NAMALWA (cell line): ENCODE measurements at regions not wholly inside any gene's neighbourhood (a gene's known extent, or its start where the extent isn't known, plus 50 kb on each side); places are given as distances from the start of the nearest gene placed in this dataset.
"Not testable (repeated sequence)": the region's sequence is repeated elsewhere in the genome, so short reads cannot be mapped to it uniquely, and the experiment has no call there.

Experiments used
- DNase-seq: peaks from one replicate; pipeline ENCODE4 v3.0.0-alpha.2; 2015; ENCODE audit warnings: low spot score

DNA sequence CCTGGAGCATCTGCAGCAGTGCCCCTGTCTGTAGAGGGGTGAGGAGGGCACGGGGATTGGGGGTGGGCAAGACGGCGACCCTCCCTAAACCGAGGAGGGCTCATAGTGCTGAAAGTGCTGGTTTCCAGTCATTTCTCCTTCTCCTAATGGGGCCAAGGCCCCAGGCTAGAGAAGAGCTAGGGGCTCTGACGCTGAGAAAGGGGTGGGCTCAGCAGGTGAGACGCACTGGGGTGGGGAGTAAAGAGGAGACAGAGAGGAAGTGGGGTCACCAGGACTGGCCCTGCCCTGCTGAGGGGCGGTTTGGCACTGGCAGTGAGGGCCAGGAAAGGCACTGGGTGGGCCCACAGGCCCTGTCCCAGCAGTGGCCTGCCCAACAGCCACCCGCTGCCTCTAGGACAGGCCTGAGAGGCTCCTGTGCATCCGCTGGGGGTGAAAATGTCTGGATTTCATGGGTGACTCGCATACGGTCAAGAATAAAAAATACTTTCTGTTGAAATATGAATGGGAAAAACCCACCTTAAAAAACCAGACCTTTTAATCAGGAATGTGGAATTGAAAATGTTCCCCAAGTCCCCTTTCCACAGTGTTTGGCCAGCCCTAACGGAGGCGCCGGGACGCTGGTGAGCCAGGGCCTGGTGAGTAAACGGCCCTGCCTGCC, 122.4 kb upstream of the SMURF2 start:
- DNase-seq: no peak

DNA sequence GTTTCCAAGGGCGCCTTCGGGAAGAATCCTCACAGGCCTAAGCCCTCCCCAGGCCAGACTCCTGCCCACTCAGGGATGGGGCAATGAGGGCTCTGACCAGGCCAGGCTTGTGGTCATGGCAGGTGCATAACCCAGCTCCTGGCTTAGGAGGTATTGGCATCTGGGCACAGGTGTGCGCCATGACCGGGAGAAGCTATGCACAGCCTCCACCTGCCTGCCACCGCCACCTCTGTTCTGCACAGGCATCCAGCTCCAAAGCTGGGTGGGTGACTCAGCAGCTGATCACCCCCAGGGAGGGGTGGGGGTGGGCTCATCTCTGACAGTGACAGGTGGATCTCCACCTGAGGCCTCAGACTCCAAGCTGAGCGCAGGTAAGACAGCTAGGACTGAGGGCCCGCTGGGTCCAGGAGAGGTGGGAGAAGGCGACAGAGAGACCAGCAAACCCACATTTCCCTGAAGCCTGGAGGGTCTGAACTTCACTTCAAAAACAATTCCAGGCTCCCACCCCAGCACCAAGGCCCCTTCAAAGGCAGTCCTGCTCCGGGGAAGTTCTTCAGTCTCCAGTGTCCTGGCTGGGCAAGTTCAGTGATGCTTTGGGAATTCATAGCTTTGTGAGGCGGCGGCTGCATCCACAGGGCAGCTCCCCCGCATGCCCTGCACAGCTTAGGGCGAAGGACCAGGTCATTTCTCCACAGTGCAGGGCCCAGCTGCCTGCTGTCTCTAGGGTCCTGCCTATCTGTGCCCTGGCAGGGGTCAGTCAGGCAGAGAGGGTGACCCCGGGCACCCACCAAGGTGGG, 121.6 kb upstream of the SMURF2 start:
- no peak for DNase-seq

DNA sequence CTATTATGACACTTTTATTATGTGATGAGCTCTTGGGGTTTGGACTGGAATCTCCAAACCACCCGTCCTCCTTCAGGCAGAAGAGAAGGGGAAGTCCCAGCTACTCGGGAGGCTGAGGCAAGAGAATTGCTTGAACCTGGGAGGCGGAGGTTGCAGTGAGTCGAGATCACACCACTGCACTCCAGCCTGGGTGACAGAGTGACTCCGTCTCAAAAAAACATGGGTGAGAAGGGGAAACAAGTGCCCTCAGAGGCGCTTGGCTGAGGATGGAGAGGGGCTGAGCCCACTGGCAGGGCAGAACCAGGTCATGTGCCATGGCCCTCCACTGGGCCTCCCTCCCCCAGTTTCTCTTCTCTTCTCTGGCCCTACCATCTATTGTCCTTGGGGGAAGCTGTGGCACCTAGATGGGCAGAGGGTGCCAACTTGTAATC, 120.9 kb upstream of the SMURF2 start:
- no peak for DNase-seq

DNA sequence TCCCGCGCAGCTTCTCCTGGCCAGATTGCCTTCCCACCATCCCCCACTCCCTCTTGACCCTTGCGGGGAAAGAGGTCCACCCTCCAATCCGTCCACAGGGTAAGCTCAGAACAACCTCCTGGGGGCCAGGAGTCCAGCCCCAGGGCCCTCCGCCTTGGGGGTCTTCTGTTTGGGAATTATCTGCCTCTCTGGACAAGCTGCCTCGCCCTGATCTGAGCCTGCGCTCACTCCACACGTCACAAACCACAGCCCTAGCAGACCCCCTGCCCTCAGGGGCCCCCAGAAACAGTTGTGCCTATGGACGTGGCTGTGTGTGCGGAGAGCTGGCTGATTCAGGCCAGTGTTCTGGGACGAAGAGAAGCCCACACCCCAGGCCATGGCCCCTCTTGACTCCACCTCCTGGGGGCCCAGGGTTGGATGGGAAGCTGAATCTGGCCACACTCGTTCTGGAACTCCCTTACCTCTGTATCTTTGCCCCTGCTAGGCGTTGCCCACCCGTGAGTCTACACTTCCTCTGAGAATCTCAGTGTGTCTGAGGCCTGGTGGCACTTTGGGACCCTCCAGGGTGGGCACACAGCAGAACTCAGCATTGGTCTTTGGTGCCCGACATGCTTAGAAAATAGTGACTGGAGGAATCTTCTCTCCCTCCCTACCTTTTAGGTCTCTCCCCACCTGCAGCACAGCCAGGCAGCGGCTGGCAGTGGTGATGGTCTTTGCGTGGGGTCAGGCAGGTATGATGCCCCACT, 119.9 kb upstream of the SMURF2 start:
- no peak for DNase-seq

DNA sequence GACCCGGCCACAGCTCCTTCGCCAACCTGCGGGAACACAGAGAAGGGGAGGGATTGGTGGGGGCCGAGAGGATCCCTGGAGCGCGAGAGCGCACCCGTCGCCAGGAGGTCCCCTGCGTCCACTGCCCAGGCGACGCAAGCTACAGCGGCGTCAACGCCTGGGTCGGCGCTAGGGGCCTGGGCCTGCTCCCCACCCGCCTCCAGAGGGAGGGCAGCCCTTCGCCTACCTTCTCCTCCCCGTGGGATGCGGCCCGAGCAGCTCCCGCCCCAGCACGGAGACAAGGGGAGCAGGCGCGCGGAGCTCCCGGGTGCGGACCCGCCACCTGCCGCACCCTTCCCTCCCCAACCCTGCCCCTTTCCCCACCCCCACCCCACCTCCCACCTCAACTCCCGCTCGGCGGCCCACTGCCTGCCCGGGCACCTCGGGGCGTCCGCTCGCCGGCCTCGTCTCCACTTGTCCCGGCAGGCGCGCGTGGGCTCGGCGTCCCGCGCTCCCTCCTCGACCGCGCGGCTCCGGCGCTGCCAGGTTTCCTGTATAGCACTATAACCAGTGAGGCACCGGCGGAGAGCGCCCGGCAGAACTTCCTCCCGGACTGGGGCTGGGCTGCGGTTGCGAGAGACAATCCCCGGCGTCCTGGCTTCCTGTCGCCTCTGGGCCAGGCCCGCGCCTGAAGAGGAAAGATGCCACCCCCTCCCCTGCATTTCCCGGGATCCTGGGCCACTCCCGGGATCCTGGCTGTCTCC, 119.1 kb upstream of the SMURF2 start:
- no peak for DNase-seq

DNA sequence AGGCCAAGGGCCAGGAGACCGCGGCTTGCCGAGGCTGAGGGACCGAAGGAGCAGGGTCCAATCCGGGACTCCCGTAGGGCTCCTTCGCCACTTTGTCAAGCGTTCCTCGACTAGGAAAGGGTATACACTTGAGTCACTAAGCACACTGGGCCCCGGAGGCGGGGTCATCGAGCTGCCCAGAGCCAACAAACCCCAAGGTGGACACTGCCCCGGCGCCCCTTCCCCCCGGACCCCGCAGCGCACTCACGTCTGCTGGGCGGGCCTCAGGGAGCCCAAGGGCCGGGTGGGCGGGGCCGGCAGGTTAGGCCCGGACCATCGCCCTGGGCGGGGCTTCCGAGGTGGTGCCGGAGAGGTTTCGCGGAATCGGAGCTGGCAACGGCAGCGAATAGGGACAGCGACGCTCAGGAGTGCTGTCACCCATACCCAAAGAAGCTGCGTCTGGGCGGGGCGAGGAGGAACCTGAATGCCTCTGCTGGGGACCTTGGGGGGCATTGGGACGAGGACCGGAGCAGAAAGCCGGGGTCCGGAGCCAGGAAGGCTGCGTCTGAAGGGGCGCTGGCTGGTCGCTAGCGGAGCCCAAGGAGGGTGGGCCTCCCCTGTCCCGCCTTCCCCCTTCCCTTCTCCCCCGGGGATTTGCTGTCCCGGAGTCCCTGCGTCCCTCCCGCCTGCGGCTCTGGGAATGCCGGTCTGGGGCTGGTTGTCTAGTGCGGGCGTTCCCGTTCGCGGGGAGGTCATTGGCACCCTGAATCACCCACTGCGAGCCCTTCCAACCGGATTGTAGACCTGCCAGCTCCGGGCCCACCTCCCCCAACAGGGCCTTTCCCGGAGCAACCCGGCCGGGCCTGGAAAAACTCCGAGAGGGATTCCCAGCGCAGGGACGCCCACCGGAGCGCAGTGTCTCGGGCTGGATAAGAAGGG, 118.2 kb upstream of the SMURF2 start:
- no peak for DNase-seq

DNA sequence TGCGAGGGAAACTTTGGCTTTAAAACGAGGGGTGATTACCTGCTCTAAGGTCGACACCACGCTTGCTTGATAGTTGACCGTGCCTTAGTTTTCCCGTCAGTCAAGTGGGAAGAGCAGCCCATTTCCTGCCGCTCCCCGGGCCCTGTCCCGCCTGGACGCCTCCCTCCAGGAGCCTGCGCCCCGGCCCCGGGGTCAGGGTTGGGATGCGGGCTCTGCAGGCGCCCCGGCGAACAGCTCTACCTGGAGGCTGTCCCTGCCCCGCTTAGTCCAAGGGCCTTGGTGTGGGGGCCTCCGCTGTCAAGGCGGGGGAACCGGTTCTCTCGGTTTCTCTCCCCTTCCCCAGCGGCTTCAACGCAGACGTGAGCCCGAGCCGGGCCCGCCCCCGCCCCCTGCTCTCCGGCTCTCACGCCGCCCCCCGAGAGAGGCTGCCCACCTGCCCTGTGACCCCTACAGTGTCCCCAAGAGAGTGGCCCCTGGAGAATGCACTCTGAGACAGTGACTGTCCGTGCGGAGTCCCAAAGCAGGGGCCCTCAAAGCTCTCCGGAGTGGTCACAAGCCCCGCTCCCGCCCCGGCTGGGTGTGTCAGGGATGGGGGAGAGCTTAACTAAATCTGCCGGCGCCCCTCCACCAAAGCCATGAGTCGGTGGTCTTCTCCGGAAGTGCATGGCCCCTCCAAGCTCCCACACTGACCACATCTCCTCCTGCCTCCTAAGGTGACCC, 117.4 kb upstream of the SMURF2 start:
- no peak for DNase-seq

DNA sequence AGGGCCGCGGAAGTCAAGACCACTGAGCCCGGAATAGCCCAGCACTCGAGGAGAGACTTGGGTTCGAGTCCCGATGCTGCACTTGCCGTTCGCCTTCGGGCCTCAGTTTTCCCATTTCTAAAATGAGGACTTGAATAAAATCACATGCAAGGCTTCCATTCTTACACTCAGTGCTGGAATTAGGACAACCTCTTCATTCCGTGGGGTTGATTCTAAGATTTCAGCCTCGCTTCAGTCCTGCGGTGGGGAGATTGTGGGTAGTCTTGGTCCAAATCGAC, 116.9 kb upstream of the SMURF2 start:
- DNase-seq: not testable (repeated sequence)

DNA sequence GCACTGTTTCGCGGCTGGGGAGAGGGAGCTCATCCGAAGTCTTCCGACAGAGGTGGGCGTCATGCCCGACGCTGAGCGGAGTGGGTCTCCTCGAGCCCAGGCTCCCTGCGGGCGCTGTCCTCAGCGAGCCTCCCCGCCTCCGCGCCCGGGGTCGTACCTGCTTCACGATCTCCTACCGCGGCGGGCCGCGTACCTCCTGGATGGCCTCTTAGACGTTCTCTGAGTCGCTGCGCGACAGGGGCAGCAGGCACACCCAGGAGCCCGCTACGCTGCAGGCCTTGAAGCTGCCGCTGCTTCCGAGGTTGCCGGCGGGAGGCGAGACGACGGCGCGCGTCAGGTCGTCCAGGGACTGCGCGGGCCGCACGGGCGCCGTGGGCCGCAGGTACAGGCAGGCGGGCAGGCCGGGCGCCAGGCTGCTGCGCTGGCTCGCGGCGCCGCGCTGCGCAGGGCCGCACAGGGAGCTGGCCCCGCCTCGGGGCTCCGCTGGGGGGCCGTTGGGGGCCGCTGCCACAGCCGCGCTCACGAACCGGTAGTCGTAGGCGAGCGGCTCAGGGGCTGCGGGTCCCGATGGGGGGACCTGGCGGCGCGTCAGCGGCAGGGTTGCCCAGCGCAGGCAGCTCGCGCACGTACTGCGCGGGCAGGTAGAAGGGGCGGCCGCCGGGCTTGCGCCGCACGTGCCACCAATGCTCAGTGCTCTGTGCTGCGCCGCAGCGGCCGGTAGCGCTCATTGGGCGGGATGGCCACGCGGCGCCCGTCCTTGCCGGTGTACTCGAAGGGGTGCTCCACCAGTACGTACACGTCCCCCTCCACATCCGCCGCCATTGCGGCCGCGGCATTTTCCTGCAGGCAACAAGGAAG, 116.4 kb upstream of the SMURF2 start:
- no peak for DNase-seq

DNA sequence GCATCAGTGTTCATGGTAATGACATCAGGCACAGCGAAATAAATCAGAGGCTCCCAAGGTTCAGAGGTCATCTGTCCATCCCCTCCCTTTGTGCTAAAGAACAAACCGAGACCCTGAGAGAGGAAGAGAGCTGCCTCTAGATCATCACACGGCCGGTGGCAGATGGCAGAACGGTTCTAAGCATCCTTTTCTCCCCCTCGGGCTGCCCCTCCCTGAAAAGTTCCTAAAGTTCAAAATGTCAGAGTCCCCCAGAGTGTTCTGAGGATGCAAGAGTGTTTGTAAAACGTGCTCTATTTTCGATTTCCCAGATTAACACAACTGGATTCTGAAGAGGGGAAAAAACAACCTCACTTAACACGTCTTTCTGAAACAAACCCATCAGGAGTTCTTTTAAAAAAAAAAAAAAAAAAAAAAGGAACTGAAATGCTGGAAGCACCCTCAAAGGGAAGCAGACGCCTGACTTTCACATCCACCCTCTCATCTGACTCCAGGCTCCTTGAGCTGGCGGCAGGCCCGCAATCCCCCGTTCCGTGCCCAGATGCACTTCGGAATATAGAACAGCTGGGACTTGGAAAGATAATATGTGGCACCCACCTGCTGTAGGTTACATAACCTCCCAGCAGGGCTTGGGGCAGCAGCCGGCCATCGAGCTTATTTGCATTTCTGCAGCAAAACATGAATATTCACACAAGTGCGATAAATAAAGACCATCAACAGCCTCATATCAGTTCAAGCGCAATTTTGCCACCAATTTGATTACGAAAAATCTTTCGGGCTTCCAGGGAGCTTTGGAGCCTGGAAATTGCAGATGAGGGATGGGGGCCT, 115.5 kb upstream of the SMURF2 start:
- peak; percentile 73 for DNase-seq

DNA sequence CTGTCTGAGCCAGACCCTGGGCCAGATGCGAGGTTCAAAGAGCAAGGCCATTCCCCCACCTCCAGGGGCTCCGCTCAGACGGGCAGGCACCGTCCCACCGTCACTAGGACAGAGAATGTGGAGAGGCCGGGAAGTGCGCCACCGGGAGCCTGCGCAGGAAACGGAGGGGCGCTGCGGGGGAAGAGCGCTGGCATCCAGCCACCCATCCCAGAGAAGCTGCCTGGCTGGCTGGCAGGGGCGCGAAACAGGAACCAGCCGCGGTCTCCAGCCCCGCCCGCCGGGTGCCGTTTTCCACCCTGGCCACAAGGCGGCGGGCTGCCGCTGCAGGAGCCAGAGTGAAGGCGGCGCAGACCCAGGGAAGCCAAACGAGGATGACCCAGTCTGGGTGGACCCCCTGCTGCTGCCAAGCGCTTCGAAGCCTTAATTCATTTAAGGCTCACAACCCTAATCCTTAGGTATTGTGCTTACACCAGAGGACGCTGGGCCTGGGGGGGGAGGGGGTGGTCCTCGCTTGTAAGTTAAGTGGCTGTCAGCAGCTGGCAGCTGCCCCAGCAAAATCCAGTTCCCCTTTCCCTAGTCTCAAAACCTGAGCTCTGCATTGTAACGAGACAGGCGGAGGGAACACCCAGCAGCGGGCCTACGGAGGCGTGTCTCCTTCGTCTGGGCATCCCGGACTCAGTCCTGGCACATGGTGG, 114.8 kb upstream of the SMURF2 start:
- peak; percentile 89 for DNase-seq

DNA sequence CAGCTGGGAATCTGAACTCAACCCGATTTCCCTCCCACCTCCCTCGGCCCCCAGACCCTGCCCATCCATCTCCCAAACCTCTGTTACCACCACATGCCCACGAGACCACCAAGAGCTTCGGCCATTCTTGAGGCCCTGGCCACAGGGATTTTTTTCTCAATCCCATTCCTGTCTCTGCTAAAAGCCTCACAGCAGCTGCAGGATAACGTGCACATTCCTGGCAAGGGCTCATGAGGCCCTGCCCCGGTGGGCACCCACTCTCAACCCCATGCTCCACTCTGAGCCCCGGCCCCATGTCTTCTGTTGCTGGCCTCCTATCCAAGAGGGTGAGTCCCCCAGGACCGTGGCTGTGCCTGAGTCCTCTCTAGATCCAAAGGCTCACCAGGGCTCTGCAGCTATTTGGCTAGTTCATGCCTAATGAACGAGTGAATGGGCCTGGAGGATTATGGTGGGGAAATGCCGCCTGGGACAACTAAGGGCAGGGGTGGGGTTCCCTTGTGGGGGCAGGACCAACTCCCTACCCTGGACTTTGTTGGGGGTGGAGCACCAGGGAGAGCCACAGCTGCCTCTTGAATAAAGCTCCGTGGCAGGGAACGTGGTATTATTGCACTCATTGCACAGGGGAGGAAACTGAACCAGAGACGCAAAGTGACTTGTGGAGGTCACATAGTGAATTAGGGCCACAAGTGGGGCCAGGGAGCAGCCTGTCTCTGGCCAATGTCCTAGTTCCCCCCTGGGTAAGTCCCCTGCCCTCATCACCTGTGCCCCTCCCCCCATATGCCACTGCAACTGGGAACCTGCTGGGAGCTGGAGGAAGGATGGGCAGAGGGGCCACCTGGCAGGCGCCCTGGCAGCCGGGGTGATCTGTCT, 113.8 kb upstream of the SMURF2 start:
- DNase-seq: no peak

DNA sequence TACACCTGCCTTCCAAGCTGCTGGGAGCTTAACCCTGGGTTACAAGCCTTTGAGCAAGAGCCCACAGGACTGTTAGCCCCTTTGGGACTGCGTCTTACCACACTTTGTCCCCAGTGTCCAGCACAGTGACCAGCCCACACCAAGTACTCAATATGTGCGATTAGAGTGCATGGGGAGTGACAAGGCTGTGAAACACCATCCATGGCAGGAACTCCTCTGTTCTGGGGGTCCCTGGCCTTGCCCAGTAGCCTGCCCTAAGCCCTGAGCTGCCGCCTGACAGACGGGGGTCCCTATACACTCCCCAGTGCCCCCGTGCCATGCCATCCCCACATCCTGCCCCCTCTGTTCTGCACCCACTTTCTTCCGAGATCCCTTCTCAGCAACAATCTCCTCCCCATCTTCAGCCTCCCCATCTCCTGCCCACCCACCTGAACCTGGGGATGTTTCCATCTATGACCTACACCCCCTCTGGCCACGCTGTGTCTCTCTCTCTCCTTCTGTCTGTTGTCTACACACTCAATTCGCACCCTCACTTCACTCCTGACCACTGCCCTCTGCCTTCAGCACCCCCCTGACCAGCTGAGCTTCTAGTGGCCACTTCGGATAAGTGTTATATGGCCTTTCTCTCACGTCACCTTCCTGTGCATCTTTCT, 112.9 kb upstream of the SMURF2 start:
- no peak for DNase-seq

DNA sequence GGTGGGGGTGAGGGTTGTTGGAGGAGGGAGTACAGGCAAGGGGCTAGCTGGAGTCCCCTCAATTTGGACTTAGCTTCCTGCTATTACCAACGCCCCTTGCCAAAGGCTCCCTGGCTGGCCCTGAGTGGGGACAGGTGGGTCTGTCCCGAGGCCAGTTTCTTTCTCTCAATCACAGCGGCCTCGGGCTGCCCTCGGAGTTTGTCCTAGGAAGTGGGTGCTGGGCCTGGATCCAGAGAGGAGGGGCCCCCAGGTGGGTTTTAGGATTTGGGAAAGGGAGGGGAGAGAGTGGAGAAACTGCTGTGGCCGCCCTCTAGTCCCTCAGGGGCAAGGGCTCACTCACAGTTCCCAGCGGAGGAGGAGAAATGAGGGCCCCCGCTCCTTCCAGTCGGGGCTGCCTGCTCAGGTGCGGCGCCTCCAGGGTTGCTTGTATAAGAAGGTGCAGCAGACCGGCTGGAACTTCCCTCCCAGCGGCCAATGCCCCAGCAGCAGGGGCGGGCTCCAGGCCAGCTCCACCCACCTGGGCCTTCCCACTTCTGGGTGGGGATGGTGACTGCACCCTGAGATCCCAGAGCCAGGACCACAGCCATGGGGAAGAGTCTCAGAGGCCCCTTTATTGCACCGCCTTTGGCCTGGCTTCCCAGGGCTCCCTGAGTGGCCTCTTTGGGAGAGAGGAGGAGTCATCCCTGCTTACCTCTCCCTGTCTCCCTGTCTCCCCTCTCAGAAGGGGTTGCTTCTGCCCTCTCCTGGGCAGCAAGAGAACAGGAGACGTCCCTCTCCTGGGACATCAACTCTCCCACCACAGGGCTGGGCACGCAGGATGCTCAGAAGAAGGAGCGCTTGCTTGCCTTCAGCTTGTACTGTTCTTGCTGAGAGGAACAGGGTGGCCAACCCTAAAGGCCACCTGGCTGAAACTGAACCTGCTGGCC, 112.0 kb upstream of the SMURF2 start:
- DNase-seq: peak; percentile 58

DNA sequence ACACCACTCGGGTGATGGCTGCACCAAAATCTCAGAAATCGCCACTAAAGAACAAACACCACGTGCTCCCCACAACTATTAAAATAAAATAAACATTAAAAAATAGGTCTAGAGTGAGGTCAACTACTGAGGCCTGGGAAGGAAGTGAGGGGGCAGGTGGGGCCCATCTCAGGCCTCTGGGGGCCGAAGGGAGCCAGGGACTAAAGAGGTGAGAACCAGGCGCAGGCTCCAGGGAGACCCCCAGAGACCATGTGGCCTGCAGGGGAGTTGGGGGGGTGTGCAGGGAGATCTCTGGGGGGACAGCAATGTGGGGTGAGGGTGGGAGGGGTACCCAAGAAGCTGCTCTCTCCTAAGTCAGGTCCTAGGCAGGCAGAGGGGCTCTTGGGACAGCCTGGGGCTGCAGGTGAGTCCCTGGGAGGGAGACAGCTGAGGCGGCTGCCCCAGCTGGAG, 111.3 kb upstream of the SMURF2 start:
- no peak for DNase-seq
